Ovary (tissue), 7 donors: ENCODE measurements at regions not wholly inside any gene's neighbourhood (a gene's known extent, or its start where the extent isn't known, plus 50 kb on each side); places are given as distances from the start of the nearest gene placed in this dataset.

Source experiments
- DNase-seq, 5 donors: peaks; one replicate each; pipeline ENCODE4 v3.0.0-alpha.2; 2019 to 2020
- H3K27ac ChIP-seq, 2 donors: fragments of 200-600 bp; one replicate each; pipeline versions ENCODE4 v1.5.1 to v1.8.0; 2019 to 2022
- H3K27me3 ChIP-seq: fragments of 200-600 bp; one replicate; pipeline ENCODE4 v1.8.0; 2022
- H3K36me3 ChIP-seq: fragments of 200-600 bp; sonication (generic); one replicate; pipeline ENCODE4 v1.5.1; 2019
- H3K4me1 ChIP-seq: one replicate; pipeline ENCODE4 v1.8.1; 2013; ENCODE audit warnings: mild to moderate bottlenecking, moderate library complexity; ENCODE audit not compliant: insufficient read depth
- H3K4me3 ChIP-seq: fragments of 200-600 bp; sonication (generic); one replicate; pipeline ENCODE4 v1.5.1; 2017
- H3K9me3 ChIP-seq, 2 donors: fragments of 200-600 bp in 1 of 2; sonication (generic) in 1 of 2; one replicate each; pipeline versions ENCODE4 v1.5.1 to v1.8.1; 2013 to 2019; ENCODE audit warnings: mild to moderate bottlenecking in 1 of 2, moderate library complexity in 1 of 2
- EP300 ChIP-seq: sonication (generic); formaldehyde crosslinking; IDR thresholded peaks from one replicate; pipeline ENCODE4 v1.6.1; 2017; ENCODE audit warnings: antibody characterized with exemption
- POLR2A ChIP-seq: fragments of 450-650 bp; IDR thresholded peaks from one replicate; pipeline ENCODE4 v1.6.1; 2017; ENCODE audit warnings: antibody characterized with exemption, mild to moderate bottlenecking, moderate library complexity
- WGBS, 3 donors: extraction: QIAGEN DNeasy Blood & Tissue Kit in 1 of 3; methylation state at CpG; one replicate each; pipeline versions ENCODE4 v1.1.5 to v1.1.7; 2013 to 2017; 5-methylcytosine and 5-hydroxymethylcytosine counted together
- intact Hi-C, 4 donors: fragments of 100-400 bp; cut with DNase I; formaldehyde crosslinking; loops; one replicate each; pipeline versions ENCODE4 v1.11.0 to v1.15.1; 2022 to 2023
- TF ChIP-seq, protein P1 (sequence below), 3 donors: fragments of 450-650 bp in 2 of 3; fragments of 200-600 bp in 1 of 3; IDR thresholded peaks; one replicate each; pipeline versions ENCODE4 v1.5.1 to v1.8.0; 2016 to 2022; ENCODE audit warnings: antibody characterized with exemption in 3 of 3, mild to moderate bottlenecking in 1 of 3
- donor health status: DM: no; HTN: no; CAD: no; lungs with moderate emphysema.
- donor health status: DM: no; HTN: no; CAD: no.
- donor health status: Bipolar disorder and iron deficiency.
- donor health status: DM: no; HTN: no; CAD: no.
- donor health status: DM: yes; HTN: yes; CAD: no.

DNA sequence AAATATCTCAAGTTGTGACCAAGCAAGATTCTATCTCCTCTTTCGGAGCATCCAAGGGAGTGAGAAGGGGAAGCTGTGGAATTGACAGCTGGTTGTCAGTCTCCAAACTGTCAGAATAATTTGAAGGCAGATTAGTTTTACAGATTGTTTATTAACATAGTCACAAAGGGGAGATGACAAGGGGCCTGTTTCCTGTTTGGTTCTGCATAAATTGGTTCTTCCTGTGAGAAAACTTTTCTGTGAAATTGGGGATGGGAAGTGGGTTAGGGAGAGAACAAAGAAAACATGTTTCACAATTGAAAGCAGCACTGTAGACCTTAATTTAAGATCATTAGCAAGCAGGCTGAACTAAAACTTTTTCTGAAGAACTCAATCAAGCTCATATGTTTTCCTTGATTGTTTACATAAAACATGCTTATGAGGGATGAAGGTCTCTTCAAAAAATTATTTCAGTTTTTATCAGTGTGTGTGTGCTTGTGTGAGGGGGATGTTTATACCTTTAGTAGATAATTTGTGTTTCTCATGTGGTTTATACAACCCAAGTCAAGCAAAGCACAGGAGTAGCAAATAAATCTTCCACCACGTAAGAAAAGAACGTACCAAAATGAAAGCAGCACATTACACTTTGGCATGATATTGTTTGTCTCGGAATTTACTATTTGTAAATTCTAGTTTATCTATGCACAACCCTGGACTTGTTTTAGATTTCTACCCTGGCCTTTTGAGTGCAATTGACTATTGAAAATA is 604.9 kb upstream of the CDH2 start:
- H3K4me3 ChIP-seq = no peak overlapping the region
- H3K27me3 ChIP-seq = no peaks in the 10 kb centered on the region
- no peak overlapping the region for H3K27ac ChIP-seq
- no peaks in the 10 kb centered on the region for H3K9me3 ChIP-seq
- DNase-seq = no peak
- TF ChIP-seq POLR2A = no peak
- no peak for TF ChIP-seq EP300
- TF ChIP-seq, protein P1, sequence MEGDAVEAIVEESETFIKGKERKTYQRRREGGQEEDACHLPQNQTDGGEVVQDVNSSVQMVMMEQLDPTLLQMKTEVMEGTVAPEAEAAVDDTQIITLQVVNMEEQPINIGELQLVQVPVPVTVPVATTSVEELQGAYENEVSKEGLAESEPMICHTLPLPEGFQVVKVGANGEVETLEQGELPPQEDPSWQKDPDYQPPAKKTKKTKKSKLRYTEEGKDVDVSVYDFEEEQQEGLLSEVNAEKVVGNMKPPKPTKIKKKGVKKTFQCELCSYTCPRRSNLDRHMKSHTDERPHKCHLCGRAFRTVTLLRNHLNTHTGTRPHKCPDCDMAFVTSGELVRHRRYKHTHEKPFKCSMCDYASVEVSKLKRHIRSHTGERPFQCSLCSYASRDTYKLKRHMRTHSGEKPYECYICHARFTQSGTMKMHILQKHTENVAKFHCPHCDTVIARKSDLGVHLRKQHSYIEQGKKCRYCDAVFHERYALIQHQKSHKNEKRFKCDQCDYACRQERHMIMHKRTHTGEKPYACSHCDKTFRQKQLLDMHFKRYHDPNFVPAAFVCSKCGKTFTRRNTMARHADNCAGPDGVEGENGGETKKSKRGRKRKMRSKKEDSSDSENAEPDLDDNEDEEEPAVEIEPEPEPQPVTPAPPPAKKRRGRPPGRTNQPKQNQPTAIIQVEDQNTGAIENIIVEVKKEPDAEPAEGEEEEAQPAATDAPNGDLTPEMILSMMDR (IDR thresholded peaks at IDR 0.05) = no peak
- H3K36me3 ChIP-seq = no peaks in the 10 kb centered on the region
- intact Hi-C loops = loop anchor here in 1 of 4 donors (5.0 kb wide), 1 partner anchor 1366 kb away; no protein-coding TSS in a partner anchor
- WGBS, 3 donors = 27 to 35% (median 30%) methylated on average over 4 of the region's 4 CpGs
- no peaks in the 10 kb centered on the region for H3K4me1 ChIP-seq

DNA sequence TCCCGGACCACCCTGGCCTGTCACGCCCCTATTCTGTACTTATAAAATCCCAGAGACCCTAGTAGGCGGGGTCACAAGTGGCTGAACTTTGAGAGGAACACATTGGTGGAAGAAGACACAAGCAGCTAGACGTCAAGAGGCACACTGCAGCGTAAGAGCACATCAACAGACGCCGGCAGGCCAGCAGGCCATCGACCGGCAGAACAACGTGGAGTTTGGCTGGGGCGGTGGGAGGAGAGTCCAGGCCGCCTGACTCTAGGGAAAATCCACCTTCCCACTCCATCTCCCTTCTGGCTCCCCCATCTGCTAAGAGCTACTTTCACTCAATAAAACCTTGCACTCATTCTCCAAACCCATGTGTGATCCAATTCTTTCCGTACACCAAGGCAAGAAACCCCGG is 601.8 kb upstream of the CDH2 start:
- DNase-seq = no peak
- intact Hi-C loops = no loop called here
- no peak overlapping the region for H3K4me3 ChIP-seq
- no peaks in the 10 kb centered on the region for H3K9me3 ChIP-seq
- H3K4me1 ChIP-seq = no peaks in the 10 kb centered on the region
- TF ChIP-seq EP300 (no peak), POLR2A (no peak)
- TF ChIP-seq, protein P1 (IDR thresholded peaks at IDR 0.05) = no peak
- no peaks in the 10 kb centered on the region for H3K27me3 ChIP-seq
- 97 to 99% (median 98%) methylated on average over 14 of the region's 14 CpGs for WGBS, 3 donors
- H3K27ac ChIP-seq = no peak overlapping the region
- no peaks in the 10 kb centered on the region for H3K36me3 ChIP-seq

DNA sequence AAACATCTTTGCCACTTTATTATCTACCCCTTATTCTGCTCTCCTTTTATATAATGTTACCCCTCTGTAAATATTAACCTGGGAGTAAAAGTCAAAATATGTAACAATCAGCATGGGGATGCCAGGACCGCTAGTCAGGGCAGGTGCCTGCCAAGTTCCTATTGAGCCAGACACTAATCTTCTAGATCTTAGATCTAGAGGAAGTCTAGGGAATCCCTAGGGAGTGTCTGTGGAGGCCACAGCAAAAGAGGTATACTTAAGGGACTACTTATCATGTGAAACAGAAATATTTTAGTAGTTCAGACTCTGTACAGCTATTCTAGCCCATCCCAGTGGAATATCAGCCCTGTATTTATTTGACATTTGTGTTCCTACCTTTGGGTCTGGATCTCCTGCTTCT is 600.8 kb upstream of the CDH2 start:
- TF ChIP-seq, protein P1 (IDR thresholded peaks at IDR 0.05) = no peak
- TF ChIP-seq EP300 = no peak
- no peak for TF ChIP-seq POLR2A

DNA sequence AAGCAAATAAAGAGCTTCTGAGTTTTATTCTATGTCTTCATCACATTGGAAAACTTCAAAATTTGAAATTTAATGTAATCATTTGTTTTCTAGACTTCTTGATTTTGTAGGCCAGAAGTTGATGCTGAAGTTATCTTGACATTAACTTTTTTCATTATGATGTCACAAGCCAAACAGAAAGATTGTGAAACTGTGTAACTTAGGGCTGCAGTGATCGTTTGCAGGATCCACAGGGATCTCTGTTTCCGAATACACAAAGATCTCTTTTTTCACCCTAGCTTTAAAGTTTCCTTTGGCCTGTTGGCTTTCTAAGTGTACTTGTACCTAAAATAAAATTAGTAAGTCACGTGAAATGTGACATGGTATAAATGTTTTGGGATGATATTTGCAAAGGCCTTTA is 594.9 kb upstream of the CDH2 start:
- 38 to 47% (median 40%) methylated on average over 3 of the region's 3 CpGs for WGBS, 3 donors
- intact Hi-C loops = no loop called here
- no peak overlapping the region for H3K27ac ChIP-seq
- no peaks in the 10 kb centered on the region for H3K9me3 ChIP-seq
- H3K27me3 ChIP-seq = no peaks in the 10 kb centered on the region
- TF ChIP-seq EP300 (no peak), POLR2A (no peak)
- TF ChIP-seq, protein P1 (IDR thresholded peaks at IDR 0.05) = no peak
- no peaks in the 10 kb centered on the region for H3K36me3 ChIP-seq
- H3K4me3 ChIP-seq = no peak overlapping the region
- no peak for DNase-seq
- no peaks in the 10 kb centered on the region for H3K4me1 ChIP-seq

More for the DNA sequence above, 600.8 kb upstream of the CDH2 start:
- Histone ChIP-seq H3K4me1 (no peaks in the 10 kb centered on the region), H3K27me3 (no peaks in the 10 kb centered on the region), H3K9me3 (no peaks in the 10 kb centered on the region), H3K4me3 (no peak overlapping the region), H3K36me3 (no peaks in the 10 kb centered on the region), H3K27ac (no peak overlapping the region)
- DNase-seq = no peak
- 93 to 96% (median 93%) methylated on average over 1 of the region's 1 CpG for WGBS, 3 donors
- intact Hi-C loops = no loop called here
